Activated T-helper 2 cell treated with anti-CD3 and anti-CD28 coated beads, Interferon-gamma antibody, Interleukin-2, Interleukin-4, amounts not matched to agents 10 μg/mL and 5 μg/mL and 100 μg/mL, durations not matched to agents 14 hours and 24 hours and 36 hours (primary cell): ENCODE measurements at regions not wholly inside any gene's neighbourhood (a gene's known extent, or its start where the extent isn't known, plus 50 kb on each side); places are given as distances from the start of the nearest gene placed in this dataset.

ENCODE experiments used
- DNase-seq: peaks from one replicate; pipeline ENCODE4 v3.0.0; 2021; ENCODE audit warnings: low spot score
- H3K27ac Mint-ChIP-seq: one replicate; pipeline ENCODE4 v1.8.0; 2021; ENCODE audit warnings: mixed read lengths
- H3K27me3 Mint-ChIP-seq: one replicate; pipeline ENCODE4 v1.8.0; 2021; ENCODE audit warnings: low read depth, mixed read lengths
- H3K36me3 Mint-ChIP-seq: one replicate; pipeline ENCODE4 v1.8.0; 2021; ENCODE audit warnings: low read depth, mixed read lengths
- H3K4me1 Mint-ChIP-seq: one replicate; pipeline ENCODE4 v1.8.0; 2021; ENCODE audit warnings: low read depth, mixed read lengths
- H3K4me3 Mint-ChIP-seq: one replicate; pipeline ENCODE4 v1.8.0; 2021; ENCODE audit warnings: low read depth, mild to moderate bottlenecking, moderate library complexity, mixed read lengths
- H3K9me3 Mint-ChIP-seq: one replicate; pipeline ENCODE4 v1.8.0; 2021; ENCODE audit warnings: mixed read lengths
- intact Hi-C: fragments of 100-400 bp; cut with micrococcal nuclease; formaldehyde crosslinking; loops from one replicate; pipeline ENCODE4 v1.15.1; 2023

GRCh38 chr9:86893811-86894490 lies 53.4 kb downstream of the GAS1 start:
- H3K4me1 Mint-ChIP-seq = no peaks in the 10 kb centered on the region
- intact Hi-C loops = no loop called here

GRCh38 chr9:86892576-86892975 lies 54.7 kb downstream of the GAS1 start:
- Mint-ChIP-seq H3K27ac (no peak overlapping the region), H3K4me3 (no peak overlapping the region), H3K36me3 (no peaks in the 10 kb centered on the region), H3K9me3 (no peaks in the 10 kb centered on the region), H3K4me1 (no peaks in the 10 kb centered on the region), H3K27me3 (no peaks in the 10 kb centered on the region)
- DNase-seq = no peak
- intact Hi-C loops = no loop called here

More at GRCh38 chr9:86893811-86894490, 53.4 kb downstream of the GAS1 start:
- no peaks in the 10 kb centered on the region for H3K9me3 Mint-ChIP-seq
- no peaks in the 10 kb centered on the region for H3K36me3 Mint-ChIP-seq
- H3K27ac Mint-ChIP-seq = no peak overlapping the region
- DNase-seq = no peak
- no peaks in the 10 kb centered on the region for H3K27me3 Mint-ChIP-seq
- no peak overlapping the region for H3K4me3 Mint-ChIP-seq

DNA sequence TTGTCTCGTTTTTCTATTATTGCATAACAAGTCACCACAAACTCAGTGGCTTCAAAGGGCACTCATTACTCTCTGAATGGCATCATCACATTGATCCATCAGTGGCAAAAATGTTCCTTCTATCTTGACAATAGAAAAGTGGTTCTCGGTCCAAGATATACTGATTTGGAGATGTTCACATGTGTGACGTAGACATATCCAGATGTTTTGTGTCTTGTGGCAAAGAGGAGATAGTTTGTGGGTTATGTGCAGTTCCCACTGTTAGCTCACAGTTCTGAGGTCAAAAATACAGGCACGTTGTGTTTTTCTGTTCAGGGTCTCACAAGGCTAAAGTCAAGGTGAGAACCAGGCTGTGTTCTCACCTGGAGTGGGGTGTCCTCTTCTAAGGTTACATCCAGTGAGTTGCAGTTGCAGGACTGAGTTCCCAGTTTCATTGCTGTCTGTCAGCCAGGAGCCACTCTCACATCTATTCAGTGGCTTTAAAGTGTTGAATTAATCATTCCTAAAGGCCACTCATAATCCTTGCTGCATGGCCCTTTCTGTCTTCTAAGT lies 55.3 kb downstream of the GAS1 start:
- Mint-ChIP-seq H3K27me3 (no peaks in the 10 kb centered on the region), H3K36me3 (no peaks in the 10 kb centered on the region), H3K9me3 (no peaks in the 10 kb centered on the region), H3K4me3 (no peak overlapping the region), H3K4me1 (no peaks in the 10 kb centered on the region), H3K27ac (no peak overlapping the region)
- intact Hi-C loops = no loop called here
- no peak for DNase-seq

DNA sequence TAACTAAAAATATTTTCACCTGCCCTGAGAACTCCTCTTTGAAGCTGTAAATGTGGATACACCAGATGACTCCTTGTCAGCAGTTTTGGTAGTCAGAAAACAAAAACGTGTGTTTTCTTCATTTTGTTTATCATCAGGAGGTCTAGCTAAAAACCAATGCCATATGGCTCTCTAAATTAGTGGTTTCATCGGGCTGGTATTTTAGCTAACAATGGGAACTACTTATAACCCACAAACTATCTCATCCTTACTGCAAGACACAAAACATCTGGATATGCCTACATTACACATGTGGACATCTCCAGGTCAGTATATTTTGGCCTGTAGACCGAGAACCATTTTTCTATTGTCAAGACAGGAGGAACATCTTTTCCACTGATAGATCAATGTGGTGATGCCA lies 56.2 kb downstream of the GAS1 start:
- H3K4me1 Mint-ChIP-seq = no peaks in the 10 kb centered on the region
- no peak for DNase-seq
- no peak overlapping the region for H3K4me3 Mint-ChIP-seq
- no peaks in the 10 kb centered on the region for H3K36me3 Mint-ChIP-seq
- H3K27me3 Mint-ChIP-seq = no peaks in the 10 kb centered on the region
- intact Hi-C loops = no loop called here
- H3K27ac Mint-ChIP-seq = no peak overlapping the region
- H3K9me3 Mint-ChIP-seq = no peaks in the 10 kb centered on the region

GRCh38 chr9:86885232-86885631 lies 62.1 kb downstream of the GAS1 start:
- H3K4me3 Mint-ChIP-seq = no peak overlapping the region
- no peaks in the 10 kb centered on the region for H3K36me3 Mint-ChIP-seq
- H3K27ac Mint-ChIP-seq = no peak overlapping the region
- no peaks in the 10 kb centered on the region for H3K27me3 Mint-ChIP-seq
- DNase-seq = no peak
- intact Hi-C loops = no loop called here
- H3K9me3 Mint-ChIP-seq = no peaks in the 10 kb centered on the region
- H3K4me1 Mint-ChIP-seq = no peaks in the 10 kb centered on the region

DNA sequence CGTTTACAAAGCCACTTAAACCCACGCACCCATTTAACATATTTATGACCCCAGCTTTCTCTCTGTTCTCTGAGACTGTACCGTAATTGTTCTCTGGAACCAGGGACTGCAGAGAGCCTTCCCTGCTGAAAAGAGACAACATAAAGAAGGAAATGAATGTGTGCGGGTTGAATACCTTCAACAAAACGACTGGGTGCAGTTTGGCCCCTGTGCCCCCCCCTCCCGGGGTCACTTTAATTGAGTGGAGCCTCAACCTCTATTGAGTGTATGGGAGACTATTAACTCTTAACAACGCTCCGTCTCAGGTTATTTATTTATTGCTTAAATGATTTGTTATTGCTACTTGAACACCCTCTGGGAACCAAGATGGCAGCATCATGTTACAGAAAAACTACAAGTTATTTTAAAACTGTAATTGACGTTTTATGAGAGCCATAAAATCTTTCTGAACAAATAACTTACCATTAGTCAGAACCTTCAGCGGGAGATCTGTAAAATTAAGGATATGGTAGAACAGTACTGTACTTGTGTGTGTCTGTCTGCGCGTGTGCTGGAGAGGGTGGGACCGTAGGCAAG lies 70.6 kb downstream of the GAS1 start:
- Mint-ChIP-seq H3K4me1 (no peaks in the 10 kb centered on the region), H3K4me3 (no peak overlapping the region), H3K27ac (no peak overlapping the region), H3K9me3 (no peaks in the 10 kb centered on the region), H3K27me3 (no peaks in the 10 kb centered on the region), H3K36me3 (no peaks in the 10 kb centered on the region)
- no peak for DNase-seq
- intact Hi-C loops = no loop called here

- H3K4me3 Mint-ChIP-seq = no peak overlapping the region
- H3K4me1 Mint-ChIP-seq = no peaks in the 10 kb centered on the region
- no peak for DNase-seq
These were observed 78.7 kb downstream of the GAS1 start for GRCh38 chr9:86868616-86869015.

GRCh38 chr9:86867804-86868313 lies 79.4 kb downstream of the GAS1 start:
- Mint-ChIP-seq H3K27me3 (no peaks in the 10 kb centered on the region), H3K9me3 (no peaks in the 10 kb centered on the region), H3K4me1 (no peaks in the 10 kb centered on the region), H3K27ac (no peak overlapping the region), H3K36me3 (no peaks in the 10 kb centered on the region), H3K4me3 (no peak overlapping the region)
- intact Hi-C loops = no loop called here
- no peak for DNase-seq

More at GRCh38 chr9:86868616-86869015, 78.7 kb downstream of the GAS1 start:
- intact Hi-C loops = no loop called here
- Mint-ChIP-seq H3K27me3 (no peaks in the 10 kb centered on the region), H3K9me3 (no peaks in the 10 kb centered on the region), H3K36me3 (no peaks in the 10 kb centered on the region), H3K27ac (no peak overlapping the region)

GRCh38 chr9:86865952-86866351 lies 81.4 kb downstream of the GAS1 start:
- no peaks in the 10 kb centered on the region for H3K27me3 Mint-ChIP-seq
- H3K4me1 Mint-ChIP-seq = no peaks in the 10 kb centered on the region
- DNase-seq = no peak
- no peaks in the 10 kb centered on the region for H3K9me3 Mint-ChIP-seq
- H3K4me3 Mint-ChIP-seq = no peak overlapping the region
- intact Hi-C loops = no loop called here
- H3K36me3 Mint-ChIP-seq = no peaks in the 10 kb centered on the region
- no peak overlapping the region for H3K27ac Mint-ChIP-seq

DNA sequence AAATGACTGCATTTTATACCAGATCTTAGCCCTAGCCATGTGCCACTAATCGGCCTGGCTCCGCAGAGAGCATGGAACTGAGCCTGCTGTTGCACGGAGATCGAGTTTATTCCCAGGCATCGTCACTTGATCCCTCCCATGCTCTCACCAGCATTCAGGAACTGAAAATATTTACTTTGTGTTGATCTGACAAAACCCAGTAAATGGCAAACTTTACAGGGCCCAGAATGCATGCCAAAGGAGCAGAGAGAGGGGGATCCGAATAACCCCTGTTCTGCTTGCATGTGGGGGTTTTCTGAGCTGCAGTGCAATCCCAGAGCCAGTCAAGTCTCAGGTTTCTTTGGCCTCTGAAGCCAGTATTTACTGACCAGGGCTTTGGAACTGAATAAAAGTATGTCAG lies 87.3 kb downstream of the GAS1 start:
- no peaks in the 10 kb centered on the region for H3K36me3 Mint-ChIP-seq
- intact Hi-C loops = no loop called here
- no peaks in the 10 kb centered on the region for H3K27me3 Mint-ChIP-seq
- no peak overlapping the region for H3K27ac Mint-ChIP-seq
- no peak for DNase-seq
- no peaks in the 10 kb centered on the region for H3K4me1 Mint-ChIP-seq
- no peaks in the 10 kb centered on the region for H3K9me3 Mint-ChIP-seq
- H3K4me3 Mint-ChIP-seq = no peak overlapping the region

GRCh38 chr9:86859056-86859455 lies 88.2 kb downstream of the GAS1 start:
- DNase-seq = no peak
- H3K4me1 Mint-ChIP-seq = no peaks in the 10 kb centered on the region
- H3K4me3 Mint-ChIP-seq = no peak overlapping the region
- no peaks in the 10 kb centered on the region for H3K27me3 Mint-ChIP-seq
- H3K9me3 Mint-ChIP-seq = no peaks in the 10 kb centered on the region
- H3K36me3 Mint-ChIP-seq = no peaks in the 10 kb centered on the region
- no peak overlapping the region for H3K27ac Mint-ChIP-seq
- intact Hi-C loops = no loop called here

- Mint-ChIP-seq H3K27me3 (no peaks in the 10 kb centered on the region), H3K36me3 (no peaks in the 10 kb centered on the region), H3K4me1 (no peaks in the 10 kb centered on the region), H3K4me3 (no peak overlapping the region), H3K27ac (no peak overlapping the region), H3K9me3 (no peaks in the 10 kb centered on the region)
- DNase-seq = no peak
- intact Hi-C loops = no loop called here
These were observed 89.3 kb downstream of the GAS1 start for GRCh38 chr9:86858009-86858408.

DNA sequence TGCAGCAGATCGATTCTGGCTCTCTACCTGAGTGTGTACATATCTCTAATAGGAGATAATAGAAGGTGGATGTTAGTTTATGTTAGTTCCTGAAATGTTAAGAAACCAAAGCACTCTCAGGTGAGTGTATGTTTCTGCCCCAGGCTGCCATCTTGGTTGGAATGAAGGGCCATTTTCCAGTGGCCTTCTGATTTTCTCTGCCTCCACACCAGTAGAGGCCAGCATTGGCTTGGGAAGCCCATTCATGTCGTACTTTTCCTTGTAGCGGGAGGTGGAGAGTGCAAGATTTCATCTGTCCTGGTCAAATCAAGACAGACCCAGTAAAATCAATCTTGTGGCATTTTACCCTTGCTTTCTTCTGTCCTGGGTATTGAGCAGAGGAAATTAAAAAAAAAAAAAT lies 91.0 kb downstream of the GAS1 start:
- intact Hi-C loops = no loop called here
- no peak overlapping the region for H3K4me3 Mint-ChIP-seq
- no peaks in the 10 kb centered on the region for H3K4me1 Mint-ChIP-seq
- DNase-seq = no peak
- H3K36me3 Mint-ChIP-seq = no peaks in the 10 kb centered on the region
- H3K9me3 Mint-ChIP-seq = no peaks in the 10 kb centered on the region
- H3K27ac Mint-ChIP-seq = no peak overlapping the region
- H3K27me3 Mint-ChIP-seq = no peaks in the 10 kb centered on the region
